Activated naive CD8-positive, alpha-beta T cell treated with anti-CD3 and anti-CD28 coated beads, Interleukin-2, amount 10 ng/mL, durations not matched to agents 7 days and 5 days (primary cell): ENCODE measurements at regions not wholly inside any gene's neighbourhood (a gene's known extent, or its start where the extent isn't known, plus 50 kb on each side); places are given as distances from the start of the nearest gene placed in this dataset.

Experiments used
- ATAC-seq: fragments of 150-1000 bp; cut with Tn5 transposase; one replicate; pipeline ENCODE4 v1.10.0; 2021; ENCODE audit warnings: low read depth, moderate library complexity
- POLR2A ChIA-PET: fragments of 350-600 bp; sonication (Branson Sonifier 250); formaldehyde crosslinking; loops from one replicate; lab custom pipeline; 2021; ENCODE audit warnings: antibody characterized with exemption; lab: Charles Lee
- DNase-seq: peaks from one replicate; pipeline ENCODE4 v3.0.0; 2021
- H3K27ac Mint-ChIP-seq: one replicate; pipeline ENCODE4 v1.8.0; 2022; ENCODE audit warnings: mild to moderate bottlenecking, mixed read lengths
- H3K27me3 Mint-ChIP-seq: one replicate; pipeline ENCODE4 v1.8.0; 2022; ENCODE audit warnings: mild to moderate bottlenecking, moderate library complexity, mixed read lengths
- H3K36me3 Mint-ChIP-seq: one replicate; pipeline ENCODE4 v1.8.0; 2021; ENCODE audit warnings: mild to moderate bottlenecking, mixed read lengths
- H3K4me1 Mint-ChIP-seq: one replicate; pipeline ENCODE4 v1.8.0; 2021; ENCODE audit warnings: mixed read lengths
- H3K4me3 Mint-ChIP-seq: one replicate; pipeline ENCODE4 v1.8.0; 2022; ENCODE audit warnings: mild to moderate bottlenecking, moderate library complexity, mixed read lengths
- H3K9me3 Mint-ChIP-seq: one replicate; pipeline ENCODE4 v1.8.0; 2021; ENCODE audit warnings: mixed read lengths

- H3K9me3 Mint-ChIP-seq, result no peaks in the 10 kb centered on the region
- H3K4me3 Mint-ChIP-seq, result no peak overlapping the region
- no peaks in the 10 kb centered on the region for H3K36me3 Mint-ChIP-seq
- POLR2A ChIA-PET, result no interaction called here
- H3K27ac Mint-ChIP-seq, result no peak overlapping the region
- H3K27me3 Mint-ChIP-seq, result no peaks in the 10 kb centered on the region
- no peak for DNase-seq
- H3K4me1 Mint-ChIP-seq, result no peaks in the 10 kb centered on the region
- ATAC-seq, result no peak
Measured at GRCh38 chr11:27558401-27558800, 51.8 kb upstream of the LIN7C start.

- Mint-ChIP-seq H3K9me3 (no peaks in the 10 kb centered on the region), H3K4me3 (no peak overlapping the region), H3K27ac (no peak overlapping the region), H3K36me3 (no peaks in the 10 kb centered on the region), H3K27me3 (no peaks in the 10 kb centered on the region), H3K4me1 (no peaks in the 10 kb centered on the region)
- DNase-seq, result no peak
- no peak for ATAC-seq
- POLR2A ChIA-PET, result no interaction called here
Measured at GRCh38 chr11:27557226-27557625, 50.7 kb upstream of the LIN7C start.
